IPS DF 4.7 (cell line): ENCODE measurements at regions not wholly inside any gene's neighbourhood (a gene's known extent, or its start where the extent isn't known, plus 50 kb on each side); places are given as distances from the start of the nearest gene placed in this dataset.

Experiments
- DNase-seq: peaks from one replicate; pipeline ENCODE4 v3.0.0-alpha.2; 2013; ENCODE audit warnings: low spot score; ENCODE audit errors: extremely low read depth

DNA sequence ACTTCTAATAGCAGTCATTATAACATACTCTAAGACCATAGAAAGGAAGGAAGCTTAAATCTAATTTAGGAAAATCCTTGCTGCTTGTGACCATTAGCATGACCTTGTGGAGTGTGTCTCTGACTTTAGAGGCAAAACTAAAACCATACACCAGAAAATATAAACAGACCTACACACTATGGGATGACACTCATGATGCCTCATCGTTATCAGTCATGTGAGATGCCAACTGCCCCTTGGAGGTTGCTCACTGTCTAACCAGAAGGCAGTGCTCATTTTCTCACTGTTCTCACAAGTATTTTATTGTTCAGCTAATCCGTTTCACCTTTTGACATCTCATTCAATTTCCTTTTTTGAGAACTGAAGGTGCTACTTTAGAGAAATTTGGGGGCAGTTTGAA, 376.9 kb downstream of the RND3 start:
- DNase-seq: no peak

DNA sequence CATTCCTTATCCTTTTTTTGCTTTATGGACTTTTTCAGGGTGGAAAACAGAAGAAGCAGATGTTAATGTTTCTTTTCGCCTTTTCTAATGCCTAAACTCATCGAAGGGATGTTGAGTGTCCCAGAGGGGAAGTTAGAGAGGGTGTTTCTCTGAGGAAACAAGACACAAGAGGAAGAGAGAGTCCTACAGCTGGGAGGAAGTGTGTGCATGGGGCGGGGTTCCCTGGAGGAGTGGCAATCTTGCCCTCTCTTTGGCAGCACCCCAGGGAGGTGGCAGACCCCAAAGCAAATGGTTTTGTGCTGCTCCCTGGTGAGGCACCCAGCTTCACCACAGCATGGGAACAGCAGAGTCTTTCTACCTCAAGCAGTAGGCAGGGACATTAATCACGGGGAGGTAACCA, 377.6 kb downstream of the RND3 start:
- no peak for DNase-seq

DNA sequence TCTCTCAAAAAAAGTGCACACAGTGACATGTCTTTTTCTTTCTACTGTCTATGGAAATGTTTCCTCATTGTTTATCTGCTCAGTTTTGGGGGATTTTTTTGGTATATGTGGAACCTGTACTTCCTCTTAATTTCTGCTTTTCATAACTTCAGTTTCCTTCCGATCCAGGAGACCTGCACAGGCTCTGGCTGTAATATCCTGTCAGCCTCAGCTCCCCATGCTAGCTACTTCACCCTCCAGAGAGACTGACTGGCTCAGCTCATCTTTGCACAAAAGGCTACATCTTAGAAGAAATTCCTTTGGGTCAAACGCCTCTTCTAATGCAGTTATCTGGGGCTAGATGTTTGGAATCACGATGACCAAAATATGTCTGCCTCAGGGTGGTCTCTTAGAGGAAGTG, 378.4 kb downstream of the RND3 start:
- DNase-seq: no peak

DNA sequence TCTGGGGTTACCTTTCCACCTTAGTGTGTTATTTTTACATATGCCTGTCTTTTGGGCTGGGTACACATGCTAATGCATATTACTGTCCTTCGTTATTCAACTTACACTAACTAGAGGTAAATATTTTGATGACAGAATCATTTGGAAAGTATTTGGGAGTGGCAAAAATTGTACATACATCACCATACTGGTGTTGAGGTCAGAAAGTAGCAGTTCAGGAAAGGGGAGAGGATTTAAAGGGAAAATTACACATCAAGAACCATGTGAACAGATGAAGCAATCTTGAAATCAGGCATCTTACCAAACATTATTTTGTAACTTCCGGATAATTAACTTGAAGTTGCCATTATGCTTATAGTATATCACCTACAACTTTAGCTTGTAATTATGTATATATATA, 379.7 kb downstream of the RND3 start:
- DNase-seq: no peak

DNA sequence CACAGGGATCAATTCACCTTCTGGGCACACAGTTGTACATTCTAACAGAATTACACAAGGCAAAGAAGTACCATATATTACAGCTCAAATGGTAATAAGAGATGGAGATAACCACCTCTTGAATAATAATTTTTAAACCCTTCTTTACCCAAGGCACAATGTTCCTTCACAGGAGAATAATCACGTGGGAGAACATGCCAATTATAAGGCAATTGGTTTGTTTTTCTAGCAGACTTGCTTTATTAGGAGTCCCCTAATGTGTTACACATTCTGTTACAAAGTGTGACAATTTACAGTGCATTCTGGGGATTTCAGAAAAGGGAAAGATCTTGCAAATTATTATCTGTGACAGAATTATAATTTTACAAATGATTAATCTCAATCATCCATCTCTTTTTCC, 380.3 kb downstream of the RND3 start:
- DNase-seq: no peak

DNA sequence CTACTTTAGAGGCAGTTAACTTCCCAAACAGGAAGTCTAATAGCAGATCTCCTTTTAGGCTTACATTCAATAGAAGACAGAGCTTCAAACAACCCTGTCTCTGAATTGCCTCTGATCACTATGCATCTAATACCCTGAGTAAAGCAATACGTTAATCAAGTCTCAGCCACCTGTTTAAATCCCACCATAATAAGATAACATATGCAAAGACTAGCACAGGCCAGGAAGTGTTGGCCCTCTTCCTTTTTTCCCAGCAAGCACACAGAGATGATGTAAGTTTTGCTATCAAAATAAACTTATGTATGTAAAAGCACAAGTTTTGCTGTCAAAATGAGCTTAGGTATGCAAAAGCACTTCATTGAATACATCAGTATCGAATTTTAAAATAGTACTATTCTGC, 385.5 kb downstream of the RND3 start:
- no peak for DNase-seq

DNA sequence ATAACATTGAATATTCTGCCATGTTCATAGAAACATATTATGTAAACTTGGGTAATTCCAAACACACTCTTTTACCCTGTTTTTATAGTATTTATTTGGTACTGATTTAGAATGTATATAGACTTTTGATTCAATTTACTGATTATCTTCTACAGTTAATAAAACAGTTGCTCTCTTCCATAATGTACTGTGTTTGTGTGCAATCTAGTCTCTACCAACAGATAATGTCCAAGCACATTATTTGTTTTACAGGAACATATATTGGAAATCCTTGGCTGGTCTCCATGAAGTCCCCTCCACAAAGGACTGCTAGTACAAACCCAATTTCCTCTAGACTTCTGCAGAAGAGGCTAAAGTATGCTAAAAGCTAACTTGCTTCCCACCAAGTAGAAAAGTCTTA, 386.6 kb downstream of the RND3 start:
- DNase-seq: no peak

DNA sequence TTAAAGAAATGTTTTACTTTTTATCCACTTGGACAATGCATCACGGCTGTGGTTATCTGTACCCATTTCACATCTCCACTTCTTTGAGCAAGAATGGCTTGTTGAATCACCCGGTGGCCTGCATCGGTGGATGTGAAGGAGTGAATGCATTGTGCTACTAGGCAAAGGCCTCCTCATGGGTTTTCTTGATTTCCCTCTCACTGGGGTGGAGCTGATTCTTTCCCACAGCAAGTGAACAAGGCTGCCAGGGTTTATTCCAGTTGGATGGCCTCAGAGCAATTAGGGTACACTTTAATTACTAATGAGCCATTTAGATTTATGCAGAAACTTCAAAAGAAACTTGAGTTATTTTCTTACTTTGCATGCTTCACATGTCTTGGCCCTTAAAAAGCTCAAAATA, 387.1 kb downstream of the RND3 start:
- DNase-seq: no peak

DNA sequence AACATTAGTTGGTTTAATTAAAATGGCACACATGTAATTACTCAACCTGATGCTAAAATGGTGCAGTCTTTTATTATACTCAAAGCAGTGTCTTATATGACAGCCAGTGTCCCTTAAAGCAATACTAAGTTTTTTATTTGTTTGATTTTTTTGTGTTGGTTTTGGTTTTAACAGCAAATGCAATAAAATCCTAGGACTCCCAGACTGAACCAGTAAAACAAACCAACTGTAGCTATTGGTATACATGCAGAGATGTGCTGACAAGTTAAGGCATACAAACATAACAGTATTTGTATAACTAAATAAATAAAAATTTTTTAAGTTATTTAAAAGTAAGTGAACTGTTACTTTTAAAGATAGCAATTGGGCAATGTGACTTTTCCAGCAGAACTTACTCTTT, 387.7 kb downstream of the RND3 start:
- no peak for DNase-seq

DNA sequence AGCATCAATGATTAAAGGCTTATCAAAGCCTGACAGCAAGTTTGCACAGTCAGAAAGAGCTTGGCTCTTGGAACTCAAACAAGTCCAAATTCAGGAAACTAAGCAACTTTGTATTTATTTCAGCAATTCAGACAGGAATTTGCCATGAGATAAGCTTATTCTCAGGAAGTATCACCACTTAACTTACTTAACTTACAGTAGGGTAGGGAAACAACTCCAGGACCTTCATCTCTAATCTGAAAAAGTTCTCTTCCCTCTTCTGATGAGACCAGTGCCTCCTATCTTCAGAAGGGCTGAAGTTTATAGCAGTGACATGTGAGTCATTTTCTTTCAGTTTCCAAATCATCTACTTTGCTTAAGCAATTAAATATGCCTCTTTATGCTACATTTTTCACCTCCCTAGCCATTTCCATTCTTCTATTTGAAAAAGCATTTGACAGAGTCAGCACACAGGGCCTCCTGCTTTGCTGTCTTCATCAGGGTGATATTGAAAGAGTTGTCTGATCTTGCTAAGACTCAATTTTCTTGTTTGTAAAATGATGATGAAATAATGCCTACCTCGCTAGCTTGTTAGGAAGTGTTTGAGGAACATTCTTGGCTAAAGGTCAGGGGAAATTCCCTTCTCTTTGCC, 389.5 kb downstream of the RND3 start:
- DNase-seq: no peak

DNA sequence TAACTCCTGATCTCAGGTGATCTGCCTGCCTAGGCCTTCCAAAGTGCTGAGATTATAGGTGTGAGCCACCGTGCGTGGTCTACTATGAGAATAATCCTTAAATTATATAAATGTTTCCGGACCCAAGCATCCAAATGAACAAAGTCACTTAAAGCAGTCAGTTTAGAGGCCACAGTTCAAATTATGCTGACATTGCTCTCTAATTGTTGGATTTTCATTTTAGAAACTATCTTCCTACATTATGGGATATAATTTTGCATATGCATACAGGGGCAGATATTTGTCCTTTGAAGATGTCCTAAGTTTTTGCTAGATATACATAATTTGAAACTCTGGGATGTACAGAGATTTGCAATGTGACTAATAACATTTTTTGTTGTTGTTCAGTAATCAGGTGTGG, 390.1 kb downstream of the RND3 start:
- DNase-seq: no peak

DNA sequence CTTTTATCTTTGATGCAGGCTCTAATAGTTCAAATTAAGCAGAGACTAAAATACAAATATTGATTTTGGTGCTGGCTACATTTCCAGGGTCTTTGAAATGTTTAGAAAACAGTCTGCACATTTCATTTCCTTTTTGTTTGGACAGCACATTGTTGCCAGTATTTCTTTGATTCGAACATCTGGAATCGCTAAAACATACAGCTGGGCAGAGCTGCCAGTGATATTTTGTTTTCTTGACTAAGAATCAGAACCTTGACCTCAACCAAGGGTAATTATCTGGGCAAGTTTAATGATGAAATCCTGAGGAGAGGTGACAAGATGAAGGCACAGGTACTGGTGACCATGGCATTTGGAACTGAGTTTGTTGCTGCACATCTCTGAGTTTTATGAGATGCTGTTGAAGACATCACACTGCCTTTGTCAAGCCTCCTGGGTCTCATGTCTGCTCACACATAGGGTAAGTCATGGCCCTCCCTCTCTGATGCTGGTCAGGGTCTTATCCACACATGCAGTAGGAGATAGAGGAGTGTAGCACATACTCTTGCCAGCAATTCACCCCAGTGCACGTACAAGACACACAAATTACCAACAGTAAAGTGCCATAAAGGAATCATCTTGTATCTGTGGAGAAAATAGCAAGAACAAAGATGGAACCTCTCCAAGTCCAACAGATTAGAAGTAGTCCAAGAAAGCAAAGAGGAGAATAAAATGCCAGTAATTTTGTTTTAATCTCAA, 391.9 kb downstream of the RND3 start:
- DNase-seq: no peak

DNA sequence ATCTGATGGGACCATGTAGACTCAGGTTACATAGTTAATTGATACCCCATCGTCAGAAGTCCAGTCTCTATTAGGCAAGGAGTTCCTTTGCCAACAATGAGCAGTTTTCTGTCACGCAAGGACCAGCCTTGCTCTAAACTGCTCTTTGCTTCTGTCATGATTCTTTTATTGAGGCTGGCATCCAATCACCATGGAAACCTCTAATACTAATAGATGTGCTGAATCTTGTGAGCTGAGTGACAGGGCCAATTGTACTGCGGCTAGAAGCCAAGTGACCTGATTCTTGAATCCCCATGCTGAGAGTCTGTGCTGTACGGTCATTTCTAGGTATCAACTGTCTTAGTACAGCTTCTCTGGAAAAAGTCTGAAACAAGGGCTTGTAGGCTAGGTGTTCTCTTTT, 395.6 kb downstream of the RND3 start:
- DNase-seq: no peak

DNA sequence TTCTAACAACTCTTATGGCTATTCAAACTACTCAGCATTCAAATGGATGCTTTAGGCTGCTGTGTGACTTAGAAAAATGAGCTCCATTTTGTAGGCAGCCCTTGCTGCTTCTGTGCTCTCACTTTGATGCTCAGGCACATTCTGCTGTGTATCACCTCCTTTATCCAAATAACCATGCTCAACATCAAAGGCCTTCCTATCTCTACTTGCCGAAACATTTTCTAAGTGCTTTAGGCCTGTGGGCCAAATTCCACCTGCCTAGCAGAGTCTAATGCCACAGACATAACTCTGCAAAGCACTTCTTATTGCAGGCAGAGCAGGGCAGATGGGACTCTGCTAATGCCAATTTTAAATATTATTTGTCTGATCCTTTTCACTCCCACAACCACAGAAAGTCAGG, 397.4 kb downstream of the RND3 start:
- no peak for DNase-seq

DNA sequence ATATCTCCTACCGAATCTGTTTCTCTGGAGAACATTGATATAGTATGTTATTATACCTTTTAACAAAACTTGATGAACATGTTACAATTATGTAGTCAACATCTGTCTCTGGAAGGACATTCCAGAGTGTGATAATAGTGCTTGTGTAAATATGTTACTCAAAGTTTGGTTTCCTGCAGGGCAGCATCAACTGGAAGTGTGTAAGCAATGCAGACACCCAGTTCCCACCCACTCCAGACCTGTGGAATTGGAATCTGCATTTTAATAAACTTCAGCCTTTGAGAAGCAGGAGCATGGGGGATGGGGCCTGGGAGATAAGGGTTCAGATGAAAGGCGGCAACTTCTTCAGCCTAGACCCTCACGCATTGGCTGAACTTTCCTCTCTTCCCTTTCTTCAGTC, 398.9 kb downstream of the RND3 start:
- DNase-seq: no peak

DNA sequence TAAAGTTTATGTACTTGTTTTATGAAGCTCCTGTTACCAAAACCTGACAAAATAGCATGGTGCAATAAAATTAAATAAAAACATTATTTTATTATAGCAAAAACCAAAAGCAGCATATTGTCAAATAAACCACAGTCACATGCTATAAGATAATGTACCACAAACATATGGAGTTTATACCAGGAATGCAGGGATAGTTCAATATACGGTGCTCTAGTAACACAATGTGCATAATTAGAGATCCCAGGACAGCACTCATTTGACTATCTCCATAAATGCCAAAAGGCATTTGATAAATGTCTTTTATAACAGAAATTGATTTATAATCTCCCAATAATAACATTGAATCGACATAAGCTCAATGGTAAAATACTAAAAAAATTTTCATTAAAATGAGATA, 402.0 kb downstream of the RND3 start:
- DNase-seq: no peak

DNA sequence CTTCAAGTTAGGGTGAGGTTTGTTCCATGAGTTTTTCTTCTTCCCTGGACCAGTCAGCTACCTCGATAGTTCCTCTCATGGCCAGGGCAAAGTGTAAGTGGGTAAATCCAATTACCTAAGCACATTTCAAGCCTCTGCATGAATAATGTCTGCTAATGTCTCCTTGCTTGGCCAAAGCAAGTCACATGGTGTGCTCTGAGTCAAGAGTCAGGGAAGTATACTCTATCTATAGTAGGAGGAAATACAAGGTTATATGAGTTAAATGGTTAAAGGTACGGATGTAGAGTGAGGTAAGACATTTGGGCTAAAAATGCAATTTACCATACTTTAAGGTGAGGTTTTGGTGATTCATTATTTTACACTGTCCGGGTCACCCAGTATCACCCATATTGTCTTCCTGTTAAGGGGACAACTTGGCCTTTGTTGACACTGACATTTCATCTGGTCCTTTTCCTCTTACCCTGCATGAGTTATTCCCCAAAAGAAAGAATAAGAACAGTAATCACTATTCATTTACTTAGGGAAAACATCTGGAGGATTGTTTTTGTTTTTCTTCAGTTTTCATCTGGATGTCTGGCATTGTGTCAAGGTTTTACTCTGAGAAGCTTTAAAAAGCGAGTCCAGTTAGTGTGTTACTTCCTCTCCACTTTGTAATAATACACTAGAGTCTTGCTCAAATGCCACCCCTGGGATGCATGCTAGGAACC, 405.5 kb downstream of the RND3 start:
- DNase-seq: no peak

DNA sequence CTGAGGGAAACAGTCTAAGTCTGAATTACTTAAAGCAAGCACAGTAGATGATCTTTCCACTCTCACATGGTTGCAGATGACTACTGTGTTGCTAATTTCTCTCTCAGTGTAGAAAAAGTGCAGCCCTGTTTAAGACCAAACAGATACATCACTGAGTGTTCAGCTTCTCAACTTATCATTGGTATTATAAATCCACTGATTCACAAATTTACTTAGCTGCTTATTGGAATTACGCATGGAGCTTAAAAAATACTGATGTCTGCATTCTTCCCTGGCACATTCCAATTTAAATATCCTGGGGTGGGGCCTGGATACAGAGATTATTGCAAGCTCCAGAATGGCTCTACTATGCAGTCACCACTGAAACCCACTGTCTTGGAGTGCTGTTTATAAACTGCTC, 411.2 kb downstream of the RND3 start:
- DNase-seq: no peak

DNA sequence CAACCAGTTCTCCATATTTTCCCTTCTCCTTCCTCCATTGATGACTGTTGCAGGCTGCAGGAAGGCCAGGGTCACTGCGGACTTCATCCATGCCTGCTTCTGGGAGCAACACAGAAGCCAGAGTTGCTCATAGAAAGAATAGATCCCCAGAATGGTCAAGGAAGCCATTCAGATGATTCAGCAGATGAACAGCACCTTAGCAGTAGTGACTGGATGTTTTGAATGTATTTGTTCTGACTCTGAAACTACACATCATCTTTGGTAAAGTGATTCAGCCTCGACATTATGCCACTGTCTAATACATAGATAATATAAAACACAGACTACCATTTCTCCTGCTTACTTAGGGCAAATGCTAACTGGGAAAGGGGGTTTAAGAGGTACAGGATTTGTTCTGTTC, 411.6 kb downstream of the RND3 start:
- no peak for DNase-seq

DNA sequence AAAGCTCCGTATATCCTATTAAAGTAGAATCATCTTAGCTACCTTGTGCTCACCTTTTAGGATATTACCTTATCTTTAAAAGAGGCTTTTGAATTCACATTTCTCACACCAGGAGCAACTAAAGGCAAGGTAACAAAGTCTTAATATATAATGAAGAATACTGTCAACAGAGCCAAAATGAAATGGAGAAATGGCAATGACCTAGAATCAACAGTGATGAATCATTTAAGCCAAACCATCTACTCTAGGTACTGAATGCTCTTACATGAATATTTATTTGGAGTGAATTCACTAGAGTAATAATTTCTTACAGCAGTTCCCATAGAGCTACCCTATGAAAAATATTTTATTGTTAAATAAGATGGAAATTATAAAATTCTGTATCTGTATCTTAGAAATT, 421.0 kb downstream of the RND3 start:
- DNase-seq: no peak

DNA sequence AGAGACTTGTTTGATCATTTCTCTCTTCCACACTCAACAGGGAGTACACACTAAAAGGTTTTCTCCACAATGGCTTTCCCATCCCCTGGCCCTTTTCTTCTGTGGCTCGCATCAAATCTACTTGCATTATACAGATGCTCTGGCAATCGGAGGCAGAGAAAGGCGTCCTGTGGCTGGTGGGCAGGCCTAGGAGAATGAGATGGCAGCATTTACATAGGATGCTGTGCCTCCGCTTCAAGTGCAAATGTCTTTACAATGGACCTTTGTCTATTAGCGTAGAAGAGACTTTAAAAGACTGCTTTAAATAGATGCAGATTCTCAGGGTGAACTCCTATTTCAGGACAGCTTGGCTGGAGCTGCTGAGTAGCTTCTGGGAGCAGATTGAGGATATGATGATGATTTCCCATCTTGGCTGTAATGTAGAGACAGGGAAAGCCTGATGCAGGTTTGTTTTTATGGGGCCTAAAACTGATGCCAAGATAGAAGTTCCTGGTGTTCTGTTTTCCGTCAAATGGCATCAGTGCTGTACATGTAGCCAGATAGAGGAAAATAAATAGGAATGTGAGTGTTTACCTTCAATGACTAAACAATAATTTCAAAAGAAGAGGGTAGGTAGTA, 423.4 kb downstream of the RND3 start:
- DNase-seq: no peak

DNA sequence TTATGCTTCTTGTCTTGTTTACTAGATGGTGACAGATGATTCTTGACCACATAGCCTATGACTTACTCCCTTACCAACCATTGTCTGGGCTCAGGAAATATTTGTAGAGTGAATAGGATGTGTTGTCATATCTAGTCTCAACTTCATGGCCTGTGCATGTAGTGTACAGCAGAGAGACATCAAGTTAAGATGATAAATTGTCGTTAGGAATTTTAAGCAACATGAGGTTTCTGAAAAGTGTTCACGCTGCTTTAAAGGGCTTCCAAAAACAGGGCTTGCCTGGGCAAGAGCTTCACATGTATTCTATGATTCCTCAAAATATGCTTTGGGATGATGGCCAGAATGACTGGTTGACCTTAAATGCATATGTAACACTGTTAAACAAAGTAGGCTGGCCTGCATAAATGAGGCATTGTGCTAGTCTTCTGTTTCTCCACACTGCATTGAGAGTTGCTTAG, 424.0 kb downstream of the RND3 start:
- no peak for DNase-seq
